GDM1 (cell line): ENCODE measurements at regions not wholly inside any gene's neighbourhood (a gene's known extent, or its start where the extent isn't known, plus 50 kb on each side); places are given as distances from the start of the nearest gene placed in this dataset.
A peak's percentile ranks its signal among the peaks of the same experiment; 100 is the strongest.

Experiments used
- DNase-seq: peaks from one replicate; lab custom pipeline; 2025; lab: John Stamatoyannopoulos, UW

GRCh38 chr6:30396833-30397479, 52.0 kb downstream of the RPP21 start:
- peak; percentile 66 for DNase-seq

- DNase-seq: no peak
These were observed 52.7 kb downstream of the RPP21 start for GRCh38 chr6:30397697-30398096.

DNA sequence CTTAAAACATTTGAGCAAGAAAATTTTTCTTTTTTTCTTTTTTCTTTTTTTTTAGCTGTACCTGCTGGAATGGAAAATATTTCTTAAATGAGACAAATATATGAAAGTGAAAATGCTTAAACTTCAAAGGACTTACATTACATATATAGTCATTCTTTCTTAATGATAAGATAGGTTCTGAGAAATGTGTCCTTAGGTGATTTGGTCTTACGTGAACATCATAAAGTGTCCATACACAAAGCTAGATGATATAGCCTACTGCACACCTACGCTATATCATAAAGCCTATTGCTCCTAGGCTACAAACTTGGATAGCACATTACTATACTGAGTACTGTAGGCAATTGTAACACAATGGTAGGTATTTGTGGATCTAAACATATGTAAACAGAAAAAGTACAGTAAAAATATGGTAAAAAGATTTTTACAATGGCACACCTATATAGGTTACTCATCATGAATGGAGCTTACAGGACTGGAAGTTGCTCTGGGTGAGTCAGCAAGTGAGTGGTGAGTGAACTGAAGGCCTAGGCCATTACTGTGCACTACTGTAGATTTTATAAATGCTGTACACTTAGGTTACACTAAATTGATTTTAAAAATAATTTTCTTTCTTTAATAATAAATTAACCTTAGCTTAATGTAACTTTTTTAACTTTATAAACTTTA, 54.6 kb downstream of the RPP21 start:
- no peak for DNase-seq

- no peak for DNase-seq
These were observed 61.0 kb downstream of the RPP21 start for GRCh38 chr6:30405934-30406333.

- no peak for DNase-seq
These were observed 64.2 kb downstream of the RPP21 start for GRCh38 chr6:30409184-30409583.

GRCh38 chr6:30411515-30412207, 66.7 kb downstream of the RPP21 start:
- DNase-seq: peak; percentile 25

DNA sequence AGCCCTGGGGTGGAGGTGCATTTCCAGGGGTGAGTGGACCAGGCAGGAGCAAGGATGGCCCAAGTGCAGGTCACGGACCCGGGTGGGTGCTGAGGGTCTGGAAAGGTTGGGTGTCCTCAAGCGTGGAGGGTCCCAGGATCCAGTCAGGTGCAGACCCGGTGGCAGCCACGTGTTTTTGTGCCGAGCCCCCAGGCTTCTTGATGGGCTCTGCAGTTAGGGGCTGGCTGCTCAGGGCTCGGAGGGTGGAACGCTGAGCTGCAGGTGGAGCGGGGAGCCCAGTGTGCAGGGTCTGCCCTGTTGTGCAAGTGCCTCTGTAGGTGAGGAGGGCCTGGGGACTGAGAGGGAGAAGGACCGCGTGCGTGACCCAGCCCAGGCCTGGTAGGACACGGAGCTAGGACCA, 70.9 kb upstream of the HLA-E start:
- no peak for DNase-seq

GRCh38 chr6:30424549-30424948, 64.8 kb upstream of the HLA-E start:
- DNase-seq: no peak
